Spleen (tissue), 11 donors: ENCODE measurements at regions not wholly inside any gene's neighbourhood (a gene's known extent, or its start where the extent isn't known, plus 50 kb on each side); places are given as distances from the start of the nearest gene placed in this dataset.

ENCODE experiments used
- DNase-seq: peaks from one replicate; pipeline ENCODE4 v3.0.0-alpha.2; 2020
- H3K27ac ChIP-seq, 8 donors: fragments of 200-600 bp; sonication (generic) in 7 of 8; 1 replicate in 4 of 8; 2 replicates in 4 of 8; pipeline versions ENCODE4 v1.5.0 to v1.8.0; 2016 to 2021; ENCODE audit warnings: inconsistent platforms in 4 of 8, mild to moderate bottlenecking in 4 of 8, moderate library complexity in 1 of 8
- H3K27me3 ChIP-seq, 7 donors: fragments of 200-600 bp; sonication (generic) in 6 of 7; replicated peaks in 1 of 7; 1 replicate in 4 of 7; 2 replicates in 3 of 7; pipeline versions ENCODE4 v1.5.0 to v1.8.0; 2016 to 2021; ENCODE audit warnings: inconsistent platforms in 3 of 7, mild to moderate bottlenecking in 1 of 7
- H3K36me3 ChIP-seq, 6 donors: fragments of 200-600 bp; sonication (generic) in 5 of 6; 1 replicate in 4 of 6; 2 replicates in 2 of 6; pipeline versions ENCODE4 v1.5.0 to v1.8.0; 2016 to 2021; ENCODE audit warnings: inconsistent platforms in 2 of 6
- H3K4me1 ChIP-seq, 6 donors: fragments of 200-600 bp; sonication (generic) in 5 of 6; 1 replicate in 3 of 6; 2 replicates in 3 of 6; pipeline versions ENCODE4 v1.5.0 to v1.8.0; 2016 to 2021; ENCODE audit warnings: inconsistent platforms in 3 of 6
- H3K4me3 ChIP-seq, 8 donors: fragments of 200-600 bp; sonication (generic) in 7 of 8; 1 replicate in 4 of 8; 2 replicates in 4 of 8; pipeline versions ENCODE4 v1.5.0 to v1.8.0; 2016 to 2021; ENCODE audit warnings: inconsistent platforms in 4 of 8, mild to moderate bottlenecking in 4 of 8, moderate library complexity in 2 of 8
- H3K9me3 ChIP-seq, 8 donors: fragments of 200-600 bp; sonication (generic) in 7 of 8; 1 replicate in 4 of 8; 2 replicates in 4 of 8; pipeline versions ENCODE4 v1.5.0 to v1.8.0; 2016 to 2021; ENCODE audit warnings: inconsistent platforms in 4 of 8
- POLR2A ChIP-seq, 3 donors: fragments of 450-650 bp; IDR thresholded peaks; one replicate each; pipeline ENCODE4 v1.5.1; 2017; ENCODE audit warnings: antibody characterized with exemption in 3 of 3, mild to moderate bottlenecking in 1 of 3
- POLR2AphosphoS5 ChIP-seq, 3 donors: sonication (generic); formaldehyde crosslinking; IDR thresholded peaks; one replicate each; pipeline ENCODE4 v1.5.1; 2017; ENCODE audit warnings: antibody characterized with exemption in 3 of 3
- WGBS, 5 donors: extraction: QIAGEN DNeasy Blood & Tissue Kit in 3 of 5; methylation state at CpG; one replicate each; pipeline versions ENCODE4 v1.1.5 to v1.1.7; 2013 to 2018; 5-methylcytosine and 5-hydroxymethylcytosine counted together
- intact Hi-C: fragments of 100-400 bp; cut with DNase I; formaldehyde crosslinking; loops from one replicate; pipeline ENCODE4 v1.15.0; 2023; ENCODE audit warnings: low total_unique reads
- TF ChIP-seq, protein P1 (sequence below), 11 experiments: fragments of 200-600 bp in 7 of 11; fragments of 450-650 bp in 4 of 11; sonication (generic) in 4 of 11; IDR thresholded peaks in 8 of 11; conservative IDR thresholded peaks in 3 of 11; 1 replicate in 7 of 11; 2 replicates in 4 of 11; pipeline versions ENCODE4 v1.4.0 to v1.8.0; 2016 to 2021; ENCODE audit warnings: antibody characterized with exemption in 11 of 11, inconsistent platforms in 4 of 11, mild to moderate bottlenecking in 1 of 11
- donor health status: healthy with polysubstance abuse.
- donor health status: DM: no; HTN: no; CAD: no; lungs with moderate emphysema.
- donor health status: DM: no; HTN: no; CAD: no.
- donor health status: Bipolar disorder and iron deficiency.
- donor health status: healthy.
- donor health status: DM: no; HTN: no; CAD: no.
- donor health status: DM: yes; HTN: yes; CAD: no.

GRCh38 chr5:56659971-56660370 lies 155.4 kb upstream of the MAP3K1 start:
- WGBS, 5 donors: 88 to 93% (median 89%) methylated on average over 7 of the region's 7 CpGs
- peaks cover 0 to 5% (median 2%) of the 10 kb centered on the region in 8 donors for H3K9me3 ChIP-seq
- intact Hi-C loops: no loop called here
- H3K4me3 ChIP-seq: no peak overlapping the region
- no peak overlapping the region for H3K27ac ChIP-seq
- no peak for DNase-seq
- H3K4me1 ChIP-seq: peaks cover 0 to 19% (median 4%) of the 10 kb centered on the region in 6 donors
- no peaks in the 10 kb centered on the region for H3K27me3 ChIP-seq
- TF ChIP-seq, protein P1, sequence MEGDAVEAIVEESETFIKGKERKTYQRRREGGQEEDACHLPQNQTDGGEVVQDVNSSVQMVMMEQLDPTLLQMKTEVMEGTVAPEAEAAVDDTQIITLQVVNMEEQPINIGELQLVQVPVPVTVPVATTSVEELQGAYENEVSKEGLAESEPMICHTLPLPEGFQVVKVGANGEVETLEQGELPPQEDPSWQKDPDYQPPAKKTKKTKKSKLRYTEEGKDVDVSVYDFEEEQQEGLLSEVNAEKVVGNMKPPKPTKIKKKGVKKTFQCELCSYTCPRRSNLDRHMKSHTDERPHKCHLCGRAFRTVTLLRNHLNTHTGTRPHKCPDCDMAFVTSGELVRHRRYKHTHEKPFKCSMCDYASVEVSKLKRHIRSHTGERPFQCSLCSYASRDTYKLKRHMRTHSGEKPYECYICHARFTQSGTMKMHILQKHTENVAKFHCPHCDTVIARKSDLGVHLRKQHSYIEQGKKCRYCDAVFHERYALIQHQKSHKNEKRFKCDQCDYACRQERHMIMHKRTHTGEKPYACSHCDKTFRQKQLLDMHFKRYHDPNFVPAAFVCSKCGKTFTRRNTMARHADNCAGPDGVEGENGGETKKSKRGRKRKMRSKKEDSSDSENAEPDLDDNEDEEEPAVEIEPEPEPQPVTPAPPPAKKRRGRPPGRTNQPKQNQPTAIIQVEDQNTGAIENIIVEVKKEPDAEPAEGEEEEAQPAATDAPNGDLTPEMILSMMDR (IDR thresholded peaks at IDR 0.05 in 8 of 11, conservative IDR thresholded peaks at IDR 0.05 in 3 of 11): no peak
- TF ChIP-seq POLR2A (IDR thresholded peaks at IDR 0.05) (no peak), POLR2AphosphoS5 (IDR thresholded peaks at IDR 0.05) (no peak)
- no peaks in the 10 kb centered on the region for H3K36me3 ChIP-seq

DNA sequence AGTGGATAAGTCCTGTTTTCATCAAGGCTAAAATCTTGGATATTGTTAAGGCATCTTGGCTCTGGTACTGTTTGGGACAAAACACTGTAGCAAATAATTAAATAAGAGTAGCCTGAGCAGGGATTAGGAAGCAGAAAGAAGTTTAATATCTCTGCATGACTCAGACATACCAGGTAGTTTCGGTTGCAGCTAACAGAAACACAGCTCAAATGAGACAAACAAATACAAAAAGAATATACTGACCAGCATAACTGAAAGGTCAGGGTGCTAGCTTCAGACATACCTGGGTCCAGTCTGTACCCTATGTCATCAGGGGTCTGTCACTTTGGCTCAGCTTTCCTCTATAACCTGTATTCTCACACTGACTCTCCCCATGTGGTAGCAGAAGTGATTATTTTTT lies 156.4 kb upstream of the MAP3K1 start:
- intact Hi-C loops: no loop called here
- Histone ChIP-seq H3K4me1 (peaks cover 0 to 13% (median 4%) of the 10 kb centered on the region in 6 donors), H3K9me3 (no peaks in the 10 kb centered on the region), H3K36me3 (no peaks in the 10 kb centered on the region), H3K27ac (no peak overlapping the region), H3K27me3 (no peaks in the 10 kb centered on the region), H3K4me3 (no peak overlapping the region)
- TF ChIP-seq, protein P1 (IDR thresholded peaks at IDR 0.05 in 8 of 11, conservative IDR thresholded peaks at IDR 0.05 in 3 of 11): no peak
- TF ChIP-seq POLR2AphosphoS5 (IDR thresholded peaks at IDR 0.05) (no peak), POLR2A (IDR thresholded peaks at IDR 0.05) (no peak)
- WGBS, 5 donors: 73 to 90% (median 87%) methylated on average over 1 of the region's 1 CpG
- no peak for DNase-seq

GRCh38 chr5:56656846-56657726 lies 158.3 kb upstream of the MAP3K1 start:
- TF ChIP-seq POLR2AphosphoS5 (IDR thresholded peaks at IDR 0.05) (no peak), POLR2A (IDR thresholded peaks at IDR 0.05) (no peak)
- TF ChIP-seq, protein P1 (IDR thresholded peaks at IDR 0.05 in 8 of 11, conservative IDR thresholded peaks at IDR 0.05 in 3 of 11): no peak
- Histone ChIP-seq H3K27me3 (no peaks in the 10 kb centered on the region), H3K4me1 (peaks cover 0 to 10% (median 4%) of the 10 kb centered on the region in 6 donors), H3K27ac (no peak overlapping the region), H3K4me3 (no peak overlapping the region), H3K9me3 (no peaks in the 10 kb centered on the region), H3K36me3 (no peaks in the 10 kb centered on the region)
- intact Hi-C loops: no loop called here
- 90 to 97% (median 96%) methylated on average over 2 of the region's 2 CpGs for WGBS, 5 donors
- no peak for DNase-seq

DNA sequence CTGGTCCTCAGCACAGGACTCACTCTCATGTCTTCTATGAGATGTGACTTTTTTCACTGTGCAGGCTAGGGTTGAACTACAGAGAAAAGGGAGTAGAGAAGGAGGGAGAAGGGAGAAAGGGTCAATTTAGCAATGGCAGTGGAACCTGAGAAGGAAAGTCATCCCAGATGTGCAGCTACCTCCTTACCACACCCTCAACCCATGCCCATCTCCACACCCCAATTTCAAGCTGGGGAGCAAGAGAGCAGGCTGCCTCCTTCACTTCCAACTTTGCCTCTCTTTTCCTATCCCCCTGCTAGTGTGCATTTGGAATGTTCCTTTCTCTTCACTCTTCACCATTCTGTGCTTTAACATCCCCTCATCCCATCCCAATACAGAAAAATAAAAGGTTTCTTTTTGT lies 163.5 kb upstream of the MAP3K1 start:
- intact Hi-C loops: no loop called here
- no peaks in the 10 kb centered on the region for H3K36me3 ChIP-seq
- no peaks in the 10 kb centered on the region for H3K9me3 ChIP-seq
- no peak for DNase-seq
- no peaks in the 10 kb centered on the region for H3K27me3 ChIP-seq
- H3K4me3 ChIP-seq: no peak overlapping the region
- TF ChIP-seq POLR2AphosphoS5 (IDR thresholded peaks at IDR 0.05) (no peak), POLR2A (IDR thresholded peaks at IDR 0.05) (no peak)
- TF ChIP-seq, protein P1 (IDR thresholded peaks at IDR 0.05 in 8 of 11, conservative IDR thresholded peaks at IDR 0.05 in 3 of 11): no peak
- H3K27ac ChIP-seq: no peak overlapping the region
- H3K4me1 ChIP-seq: peaks cover 0 to 10% (median 2%) of the 10 kb centered on the region in 6 donors
